ENCODE measurements at regions not wholly inside any gene's neighbourhood (a gene's known extent, or its start where the extent isn't known, plus 50 kb on each side); places are given as distances from the start of the nearest gene placed in this dataset.

GRCh38 chr16:27123795-27124409, 57.2 kb downstream of the C16orf82 start:
- DNase-seq: no peak

- no peak for DNase-seq
Observed at GRCh38 chr16:27127308-27127707, 60.6 kb downstream of the C16orf82 start.

GRCh38 chr16:27129401-27129800, 62.7 kb downstream of the C16orf82 start:
- DNase-seq: no peak

GRCh38 chr16:27138257-27138656, 65.1 kb upstream of the KDM8 start:
- no peak for DNase-seq

GRCh38 chr16:27145630-27146029, 57.7 kb upstream of the KDM8 start:
- no peak for DNase-seq

GRCh38 chr16:27149986-27150385, 53.3 kb upstream of the KDM8 start:
- no peak for DNase-seq

- peak; percentile 15 to 38 for DNase-seq
Observed at GRCh38 chr16:27152121-27152520, 51.2 kb upstream of the KDM8 start.

GRCh38 chr16:27152801-27153200, 50.5 kb upstream of the KDM8 start:
- DNase-seq: no peak

Data from inflammatory macrophage treated with lipopolysaccharide for 1 hour (primary cell).